ENCODE measurements at regions not wholly inside any gene's neighbourhood (a gene's known extent, or its start where the extent isn't known, plus 50 kb on each side); places are given as distances from the start of the nearest gene placed in this dataset.

DNA sequence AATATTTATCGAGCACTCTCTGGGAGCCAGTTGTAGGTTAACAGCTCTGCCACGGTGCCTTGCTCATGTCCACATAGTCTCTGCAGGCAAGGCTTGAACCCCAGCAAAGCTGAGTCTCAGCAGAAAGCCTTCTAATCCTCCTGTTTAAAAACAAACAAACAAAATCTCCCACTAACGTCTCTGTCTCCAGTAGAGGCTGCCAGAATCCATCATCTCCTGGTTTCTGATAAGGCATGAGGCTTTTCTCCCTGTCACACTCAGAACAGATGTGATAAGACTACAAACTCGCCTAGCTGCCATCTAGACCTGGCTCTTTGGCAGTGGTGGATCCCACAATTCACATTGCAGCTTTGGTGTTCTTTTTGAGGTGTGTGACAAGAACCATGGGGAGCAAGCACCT lies 813.2 kb downstream of the AACS start:
- Mint-ChIP-seq H3K4me1 (no peaks in the 10 kb centered on the region), H3K27ac (no peak overlapping the region), H3K9me3 (peaks cover 95% of the 10 kb centered on the region), H3K4me3 (no peak overlapping the region), H3K27me3 (ENCODE audit: insufficient read depth, low read depth, poor library complexity) (no peaks in the 10 kb centered on the region), H3K36me3 (ENCODE audit: low read depth) (peaks cover 6% of the 10 kb centered on the region)
- no peak overlapping the region for H3K4me3 ChIP-seq
- H3K9me2 ChIP-seq (ENCODE audit: insufficient read depth), result no peaks in the 10 kb centered on the region
- ATAC-seq (no peak), DNase-seq (ENCODE audit: low spot score) (no peak)
- H3F3A ChIP-seq (replicated peaks; ENCODE audit: low read depth), result no peaks in the 10 kb centered on the region
- no peak for TF ChIP-seq POLR2AphosphoS5 (IDR thresholded peaks at IDR 0.05; ENCODE audit: low read depth)
- TF ChIP-seq JUNB (IDR thresholded peaks at IDR 0.05; ENCODE audit: unreplicated experiment), result no peak
- TF ChIP-seq ZNF331 (CRISPR knock-in tag; IDR thresholded peaks at IDR 0.05; ENCODE audit: low read depth), result no peak
- TF ChIP-seq, protein P1, sequence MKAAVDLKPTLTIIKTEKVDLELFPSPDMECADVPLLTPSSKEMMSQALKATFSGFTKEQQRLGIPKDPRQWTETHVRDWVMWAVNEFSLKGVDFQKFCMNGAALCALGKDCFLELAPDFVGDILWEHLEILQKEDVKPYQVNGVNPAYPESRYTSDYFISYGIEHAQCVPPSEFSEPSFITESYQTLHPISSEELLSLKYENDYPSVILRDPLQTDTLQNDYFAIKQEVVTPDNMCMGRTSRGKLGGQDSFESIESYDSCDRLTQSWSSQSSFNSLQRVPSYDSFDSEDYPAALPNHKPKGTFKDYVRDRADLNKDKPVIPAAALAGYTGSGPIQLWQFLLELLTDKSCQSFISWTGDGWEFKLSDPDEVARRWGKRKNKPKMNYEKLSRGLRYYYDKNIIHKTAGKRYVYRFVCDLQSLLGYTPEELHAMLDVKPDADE (IDR thresholded peaks at IDR 0.05), result no peak
- no peak for TF ChIP-seq ZNF114 (CRISPR knock-in tag; IDR thresholded peaks at IDR 0.05)
- TF ChIP-seq, protein P2, sequence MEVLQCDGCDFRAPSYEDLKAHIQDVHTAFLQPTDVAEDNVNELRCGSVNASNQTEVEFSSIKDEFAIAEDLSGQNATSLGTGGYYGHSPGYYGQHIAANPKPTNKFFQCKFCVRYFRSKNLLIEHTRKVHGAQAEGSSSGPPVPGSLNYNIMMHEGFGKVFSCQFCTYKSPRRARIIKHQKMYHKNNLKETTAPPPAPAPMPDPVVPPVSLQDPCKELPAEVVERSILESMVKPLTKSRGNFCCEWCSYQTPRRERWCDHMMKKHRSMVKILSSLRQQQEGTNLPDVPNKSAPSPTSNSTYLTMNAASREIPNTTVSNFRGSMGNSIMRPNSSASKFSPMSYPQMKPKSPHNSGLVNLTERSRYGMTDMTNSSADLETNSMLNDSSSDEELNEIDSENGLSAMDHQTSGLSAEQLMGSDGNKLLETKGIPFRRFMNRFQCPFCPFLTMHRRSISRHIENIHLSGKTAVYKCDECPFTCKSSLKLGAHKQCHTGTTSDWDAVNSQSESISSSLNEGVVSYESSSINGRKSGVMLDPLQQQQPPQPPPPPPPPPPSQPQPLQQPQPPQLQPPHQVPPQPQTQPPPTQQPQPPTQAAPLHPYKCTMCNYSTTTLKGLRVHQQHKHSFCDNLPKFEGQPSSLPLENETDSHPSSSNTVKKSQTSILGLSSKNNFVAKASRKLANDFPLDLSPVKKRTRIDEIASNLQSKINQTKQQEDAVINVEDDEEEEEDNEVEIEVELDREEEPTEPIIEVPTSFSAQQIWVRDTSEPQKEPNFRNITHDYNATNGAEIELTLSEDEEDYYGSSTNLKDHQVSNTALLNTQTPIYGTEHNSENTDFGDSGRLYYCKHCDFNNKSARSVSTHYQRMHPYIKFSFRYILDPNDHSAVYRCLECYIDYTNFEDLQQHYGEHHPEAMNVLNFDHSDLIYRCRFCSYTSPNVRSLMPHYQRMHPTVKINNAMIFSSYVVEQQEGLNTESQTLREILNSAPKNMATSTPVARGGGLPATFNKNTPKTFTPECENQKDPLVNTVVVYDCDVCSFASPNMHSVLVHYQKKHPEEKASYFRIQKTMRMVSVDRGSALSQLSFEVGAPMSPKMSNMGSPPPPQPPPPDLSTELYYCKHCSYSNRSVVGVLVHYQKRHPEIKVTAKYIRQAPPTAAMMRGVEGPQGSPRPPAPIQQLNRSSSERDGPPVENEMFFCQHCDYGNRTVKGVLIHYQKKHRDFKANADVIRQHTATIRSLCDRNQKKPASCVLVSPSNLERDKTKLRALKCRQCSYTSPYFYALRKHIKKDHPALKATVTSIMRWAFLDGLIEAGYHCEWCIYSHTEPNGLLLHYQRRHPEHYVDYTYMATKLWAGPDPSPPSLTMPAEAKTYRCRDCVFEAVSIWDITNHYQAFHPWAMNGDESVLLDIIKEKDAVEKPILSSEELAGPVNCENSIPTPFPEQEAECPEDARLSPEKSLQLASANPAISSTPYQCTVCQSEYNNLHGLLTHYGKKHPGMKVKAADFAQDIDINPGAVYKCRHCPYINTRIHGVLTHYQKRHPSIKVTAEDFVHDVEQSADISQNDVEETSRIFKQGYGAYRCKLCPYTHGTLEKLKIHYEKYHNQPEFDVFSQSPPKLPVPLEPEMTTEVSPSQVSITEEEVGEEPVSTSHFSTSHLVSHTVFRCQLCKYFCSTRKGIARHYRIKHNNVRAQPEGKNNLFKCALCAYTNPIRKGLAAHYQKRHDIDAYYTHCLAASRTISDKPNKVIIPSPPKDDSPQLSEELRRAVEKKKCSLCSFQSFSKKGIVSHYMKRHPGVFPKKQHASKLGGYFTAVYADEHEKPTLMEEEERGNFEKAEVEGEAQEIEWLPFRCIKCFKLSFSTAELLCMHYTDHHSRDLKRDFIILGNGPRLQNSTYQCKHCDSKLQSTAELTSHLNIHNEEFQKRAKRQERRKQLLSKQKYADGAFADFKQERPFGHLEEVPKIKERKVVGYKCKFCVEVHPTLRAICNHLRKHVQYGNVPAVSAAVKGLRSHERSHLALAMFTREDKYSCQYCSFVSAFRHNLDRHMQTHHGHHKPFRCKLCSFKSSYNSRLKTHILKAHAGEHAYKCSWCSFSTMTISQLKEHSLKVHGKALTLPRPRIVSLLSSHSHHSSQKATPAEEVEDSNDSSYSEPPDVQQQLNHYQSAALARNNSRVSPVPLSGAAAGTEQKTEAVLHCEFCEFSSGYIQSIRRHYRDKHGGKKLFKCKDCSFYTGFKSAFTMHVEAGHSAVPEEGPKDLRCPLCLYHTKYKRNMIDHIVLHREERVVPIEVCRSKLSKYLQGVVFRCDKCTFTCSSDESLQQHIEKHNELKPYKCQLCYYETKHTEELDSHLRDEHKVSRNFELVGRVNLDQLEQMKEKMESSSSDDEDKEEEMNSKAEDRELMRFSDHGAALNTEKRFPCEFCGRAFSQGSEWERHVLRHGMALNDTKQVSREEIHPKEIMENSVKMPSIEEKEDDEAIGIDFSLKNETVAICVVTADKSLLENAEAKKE (CRISPR knock-in tag; IDR thresholded peaks at IDR 0.05), result no peak
- TF ChIP-seq STAT1 (IDR thresholded peaks at IDR 0.05; ENCODE audit: unreplicated experiment), result no peak
- TF ChIP-seq, protein P3, sequence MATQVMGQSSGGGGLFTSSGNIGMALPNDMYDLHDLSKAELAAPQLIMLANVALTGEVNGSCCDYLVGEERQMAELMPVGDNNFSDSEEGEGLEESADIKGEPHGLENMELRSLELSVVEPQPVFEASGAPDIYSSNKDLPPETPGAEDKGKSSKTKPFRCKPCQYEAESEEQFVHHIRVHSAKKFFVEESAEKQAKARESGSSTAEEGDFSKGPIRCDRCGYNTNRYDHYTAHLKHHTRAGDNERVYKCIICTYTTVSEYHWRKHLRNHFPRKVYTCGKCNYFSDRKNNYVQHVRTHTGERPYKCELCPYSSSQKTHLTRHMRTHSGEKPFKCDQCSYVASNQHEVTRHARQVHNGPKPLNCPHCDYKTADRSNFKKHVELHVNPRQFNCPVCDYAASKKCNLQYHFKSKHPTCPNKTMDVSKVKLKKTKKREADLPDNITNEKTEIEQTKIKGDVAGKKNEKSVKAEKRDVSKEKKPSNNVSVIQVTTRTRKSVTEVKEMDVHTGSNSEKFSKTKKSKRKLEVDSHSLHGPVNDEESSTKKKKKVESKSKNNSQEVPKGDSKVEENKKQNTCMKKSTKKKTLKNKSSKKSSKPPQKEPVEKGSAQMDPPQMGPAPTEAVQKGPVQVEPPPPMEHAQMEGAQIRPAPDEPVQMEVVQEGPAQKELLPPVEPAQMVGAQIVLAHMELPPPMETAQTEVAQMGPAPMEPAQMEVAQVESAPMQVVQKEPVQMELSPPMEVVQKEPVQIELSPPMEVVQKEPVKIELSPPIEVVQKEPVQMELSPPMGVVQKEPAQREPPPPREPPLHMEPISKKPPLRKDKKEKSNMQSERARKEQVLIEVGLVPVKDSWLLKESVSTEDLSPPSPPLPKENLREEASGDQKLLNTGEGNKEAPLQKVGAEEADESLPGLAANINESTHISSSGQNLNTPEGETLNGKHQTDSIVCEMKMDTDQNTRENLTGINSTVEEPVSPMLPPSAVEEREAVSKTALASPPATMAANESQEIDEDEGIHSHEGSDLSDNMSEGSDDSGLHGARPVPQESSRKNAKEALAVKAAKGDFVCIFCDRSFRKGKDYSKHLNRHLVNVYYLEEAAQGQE (IDR thresholded peaks at IDR 0.05; ENCODE audit: unreplicated experiment), result no peak
- TF ChIP-seq, protein P4, sequence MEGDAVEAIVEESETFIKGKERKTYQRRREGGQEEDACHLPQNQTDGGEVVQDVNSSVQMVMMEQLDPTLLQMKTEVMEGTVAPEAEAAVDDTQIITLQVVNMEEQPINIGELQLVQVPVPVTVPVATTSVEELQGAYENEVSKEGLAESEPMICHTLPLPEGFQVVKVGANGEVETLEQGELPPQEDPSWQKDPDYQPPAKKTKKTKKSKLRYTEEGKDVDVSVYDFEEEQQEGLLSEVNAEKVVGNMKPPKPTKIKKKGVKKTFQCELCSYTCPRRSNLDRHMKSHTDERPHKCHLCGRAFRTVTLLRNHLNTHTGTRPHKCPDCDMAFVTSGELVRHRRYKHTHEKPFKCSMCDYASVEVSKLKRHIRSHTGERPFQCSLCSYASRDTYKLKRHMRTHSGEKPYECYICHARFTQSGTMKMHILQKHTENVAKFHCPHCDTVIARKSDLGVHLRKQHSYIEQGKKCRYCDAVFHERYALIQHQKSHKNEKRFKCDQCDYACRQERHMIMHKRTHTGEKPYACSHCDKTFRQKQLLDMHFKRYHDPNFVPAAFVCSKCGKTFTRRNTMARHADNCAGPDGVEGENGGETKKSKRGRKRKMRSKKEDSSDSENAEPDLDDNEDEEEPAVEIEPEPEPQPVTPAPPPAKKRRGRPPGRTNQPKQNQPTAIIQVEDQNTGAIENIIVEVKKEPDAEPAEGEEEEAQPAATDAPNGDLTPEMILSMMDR (conservative IDR thresholded peaks at IDR 0.05; ENCODE audit: low read depth in 2 of 2), result no peak
- no peak for TF ChIP-seq EZH2phosphoT487 (IDR thresholded peaks at IDR 0.05; ENCODE audit: unreplicated experiment)
- no peak for TF ChIP-seq NANOG (IDR thresholded peaks at IDR 0.05; ENCODE audit: borderline replicate concordance)
- TF ChIP-seq EZH2 (IDR thresholded peaks at IDR 0.05; ENCODE audit: low read depth, unreplicated experiment), result no peak
- no peak for TF ChIP-seq CREB1 (CRISPR knock-in tag; IDR thresholded peaks at IDR 0.05; ENCODE audit: low read depth)
- no peak overlapping the region for H3K4me2 ChIP-seq
- no peaks in the 10 kb centered on the region for H3K36me3 ChIP-seq (ENCODE audit: insufficient read depth)
- no peak overlapping the region for H2AFZ ChIP-seq
- no peaks in the 10 kb centered on the region for H4K20me1 ChIP-seq (replicated peaks; ENCODE audit: insufficient read depth)
- H3K79me2 ChIP-seq (replicated peaks; ENCODE audit: insufficient read depth), result no peaks in the 10 kb centered on the region
- H3K4me1 ChIP-seq (ENCODE audit: insufficient read depth), result no peaks in the 10 kb centered on the region
- no peak overlapping the region for H3K27ac ChIP-seq (ENCODE audit: low read depth)
- no peaks in the 10 kb centered on the region for H3K27me3 ChIP-seq (ENCODE audit: insufficient read depth)
